ENCODE measurements at regions not wholly inside any gene's neighbourhood (a gene's known extent, or its start where the extent isn't known, plus 50 kb on each side); places are given as distances from the start of the nearest gene placed in this dataset.

DNA sequence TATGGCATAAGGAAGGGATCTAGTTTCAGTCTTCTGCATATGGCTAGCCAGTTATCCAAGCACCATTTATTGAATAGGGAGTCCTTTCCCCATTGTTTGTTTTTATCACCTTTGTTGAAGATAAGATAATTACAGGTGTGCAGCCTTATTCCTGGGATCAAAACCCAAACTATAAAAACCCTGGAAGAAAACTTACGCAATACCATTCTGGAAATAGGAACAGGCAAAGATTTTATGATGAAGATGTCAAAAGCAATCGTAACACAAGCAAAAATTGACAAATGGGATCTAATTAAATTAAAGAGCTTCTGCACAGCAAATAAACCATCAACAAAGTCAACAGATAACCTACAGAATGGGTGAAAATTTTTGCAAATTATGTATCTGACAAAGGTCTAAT lies 128.5 kb upstream of the DCN start:
- no peak for DNase-seq (ENCODE audit: low read depth)

DNA sequence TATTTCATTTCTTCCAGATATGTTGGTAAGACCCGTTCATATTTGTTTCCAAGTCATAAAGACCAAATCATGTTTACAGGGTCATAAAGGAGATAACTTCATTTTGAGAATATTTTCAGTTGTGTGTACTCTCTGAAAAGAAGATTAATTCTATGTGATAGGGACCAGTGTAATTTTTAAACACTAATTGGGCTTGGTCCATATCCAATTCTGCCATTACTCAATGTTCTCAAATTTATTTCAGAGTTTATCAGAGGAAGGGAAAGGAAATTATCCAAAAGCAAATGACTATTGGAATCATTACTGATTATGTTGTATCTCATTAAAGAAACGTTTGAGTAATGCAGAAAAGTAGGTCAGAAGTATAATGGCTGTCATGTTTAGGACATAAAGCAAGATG lies 126.8 kb upstream of the DCN start:
- no peak for DNase-seq (ENCODE audit: low read depth)

DNA sequence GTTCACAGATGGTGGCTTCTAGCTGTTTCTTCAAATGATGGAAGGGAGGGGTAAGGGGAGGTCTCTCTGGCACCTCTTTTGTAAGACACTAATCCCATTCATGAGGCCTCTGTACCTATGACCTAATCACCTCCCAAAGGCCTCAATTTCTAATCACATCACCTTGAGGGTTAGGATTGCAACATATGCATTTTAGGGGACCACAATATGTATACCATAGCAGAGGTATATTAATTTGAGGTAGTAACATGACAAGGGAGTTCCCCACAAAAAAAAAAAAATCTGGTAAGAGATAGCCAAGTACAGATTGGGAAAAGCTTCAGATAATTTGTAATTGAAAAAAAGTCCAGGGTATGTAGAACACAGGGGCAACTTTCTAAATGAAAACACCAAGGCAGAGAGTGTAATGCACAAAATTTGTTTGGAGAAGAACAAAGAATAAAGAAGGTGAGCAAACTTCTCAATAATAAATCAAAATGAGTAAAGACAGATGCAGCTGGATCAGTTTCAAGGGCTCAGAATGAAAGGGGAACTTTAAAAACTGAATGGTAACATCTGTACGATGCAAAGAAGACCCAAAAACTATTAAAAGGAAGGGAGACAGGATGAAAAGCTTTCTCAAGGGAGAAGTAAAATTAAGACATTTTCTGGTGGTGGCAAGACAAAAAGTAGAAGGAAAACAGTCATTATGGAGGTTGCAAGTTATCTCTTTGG lies 125.5 kb upstream of the DCN start:
- DNase-seq (ENCODE audit: low read depth): no peak

DNA sequence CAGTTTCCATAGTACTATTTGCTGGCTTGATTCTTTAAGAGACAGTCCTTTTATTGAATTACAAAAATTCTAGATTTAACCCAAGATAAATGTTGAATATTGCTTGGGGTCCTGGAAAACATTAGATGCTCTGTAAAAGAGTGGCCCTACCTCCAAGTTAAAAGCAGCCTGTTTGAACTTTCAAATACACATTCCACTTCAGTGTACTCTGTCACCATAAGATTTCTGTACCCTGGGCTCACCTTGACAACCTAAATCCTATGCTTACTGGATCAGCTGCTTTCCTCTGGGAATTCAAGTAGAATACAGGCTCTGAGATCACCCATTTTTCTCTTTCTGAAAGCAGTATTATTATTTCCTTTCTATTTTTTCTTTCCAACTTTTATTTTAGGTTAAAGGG lies 107.7 kb upstream of the DCN start:
- DNase-seq (ENCODE audit: low read depth): no peak

DNA sequence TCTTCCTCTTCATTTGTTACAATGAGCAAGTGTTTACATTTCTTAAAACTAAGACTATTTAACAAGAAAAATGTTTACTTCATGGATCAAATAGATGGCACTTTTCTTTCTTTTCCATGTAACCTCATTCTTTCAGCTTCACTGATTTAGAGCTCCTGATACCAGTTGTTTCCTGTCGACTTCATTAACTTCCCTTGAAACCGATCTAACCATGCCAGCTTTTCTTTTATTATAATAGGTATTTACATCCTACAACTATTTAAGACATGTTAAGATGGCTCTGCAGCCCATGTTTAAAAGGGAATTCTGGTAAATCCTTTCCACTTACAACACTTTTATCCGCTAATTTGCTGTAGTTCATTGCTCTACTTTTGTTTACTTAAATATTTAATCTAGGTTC lies 107.3 kb upstream of the DCN start:
- DNase-seq (ENCODE audit: low read depth): no peak

DNA sequence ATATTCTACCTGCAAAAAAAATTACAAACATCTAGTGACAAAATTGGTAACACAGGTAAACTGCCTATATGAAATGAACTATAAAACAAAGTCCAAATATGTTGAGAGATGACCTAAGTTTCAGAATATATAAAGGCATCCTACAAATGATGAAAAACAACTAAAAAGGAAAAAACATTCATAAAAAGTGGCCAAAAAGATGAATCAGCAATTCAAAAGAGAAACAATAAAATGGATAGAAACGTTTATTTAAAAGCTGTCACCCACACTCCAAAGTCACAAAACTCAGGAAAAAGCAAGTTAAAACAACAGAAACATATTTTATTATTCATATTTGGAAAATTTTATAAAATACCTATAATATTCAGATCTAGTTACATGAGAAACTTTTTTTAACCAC lies 106.5 kb upstream of the DCN start:
- no peak for DNase-seq (ENCODE audit: low read depth)

DNA sequence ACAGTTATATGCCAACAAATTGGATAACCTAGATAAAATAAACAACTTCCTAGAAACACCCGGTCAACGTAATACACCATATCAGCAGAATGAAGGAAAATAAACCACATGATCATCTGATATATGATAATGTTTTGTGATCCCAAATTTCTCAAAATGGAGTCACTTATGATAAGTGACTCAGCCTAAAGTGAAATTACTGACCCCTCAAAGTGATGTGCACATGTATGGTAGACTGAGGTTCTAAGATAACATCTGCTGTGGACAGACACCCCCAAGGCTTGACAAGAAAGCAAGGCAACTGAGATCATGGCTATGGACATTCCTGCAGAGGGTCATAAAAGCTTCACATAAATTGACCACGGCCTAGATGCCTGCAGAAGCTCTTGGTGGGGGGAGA lies 105.1 kb upstream of the DCN start:
- peak; percentile 38 for DNase-seq (ENCODE audit: low read depth)

DNA sequence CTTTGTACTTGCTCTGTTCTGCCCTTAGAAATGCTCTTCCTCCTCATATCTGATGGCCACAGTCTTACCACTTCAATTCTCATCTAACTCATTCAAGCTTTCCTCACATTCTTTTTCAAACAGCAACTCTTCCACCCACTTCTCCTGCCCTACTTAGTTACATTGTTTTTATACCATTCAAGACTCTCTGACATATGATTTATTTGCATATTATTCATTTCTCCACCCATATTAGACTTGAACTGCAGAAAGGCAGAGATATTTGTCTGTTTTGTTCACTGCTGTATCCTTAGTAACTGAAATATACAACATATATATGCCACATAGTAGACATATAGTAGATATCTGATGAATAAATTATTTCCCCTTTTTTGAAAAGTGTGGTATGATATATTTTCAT lies 95.5 kb upstream of the DCN start:
- no peak for DNase-seq (ENCODE audit: low read depth)

DNA sequence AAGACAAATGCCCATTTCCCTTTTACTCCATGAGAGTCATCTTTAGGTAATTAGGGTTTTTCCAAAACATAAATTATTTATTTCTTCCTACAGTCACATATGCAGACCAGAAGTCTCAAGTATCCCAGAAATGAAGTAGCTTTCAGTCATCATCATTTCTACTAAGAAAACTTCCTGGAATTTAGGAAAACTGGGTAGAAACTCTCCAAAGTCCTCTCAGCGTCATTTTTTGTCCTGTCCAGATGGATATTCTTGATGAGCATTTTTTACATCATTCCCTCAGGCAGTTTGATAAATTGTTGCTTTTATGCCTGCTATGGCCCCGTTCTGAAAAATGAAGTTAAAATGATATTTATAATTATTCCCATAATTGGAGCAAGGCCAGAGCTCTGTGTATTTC lies 93.9 kb upstream of the DCN start:
- DNase-seq (ENCODE audit: low read depth): peak; percentile 62

DNA sequence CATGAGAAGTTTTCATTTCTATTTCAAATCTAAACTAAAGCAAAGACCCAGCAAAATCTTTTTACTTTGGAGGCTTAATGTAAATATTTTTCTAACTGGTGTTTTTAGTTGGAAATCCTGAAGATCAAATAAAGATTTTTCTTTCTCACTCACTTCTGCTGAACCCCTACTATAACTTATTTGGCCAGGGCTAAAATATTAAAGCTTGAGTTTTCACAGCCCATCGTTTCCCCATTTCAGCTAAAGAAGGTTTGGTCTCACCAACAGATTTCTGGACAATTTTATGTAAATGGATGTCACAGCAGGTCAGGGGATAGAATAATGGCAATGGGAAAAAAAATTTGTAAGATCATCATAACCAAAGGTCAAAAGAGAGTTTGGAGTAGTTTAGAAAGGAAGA lies 92.7 kb upstream of the DCN start:
- no peak for DNase-seq (ENCODE audit: low read depth)

DNA sequence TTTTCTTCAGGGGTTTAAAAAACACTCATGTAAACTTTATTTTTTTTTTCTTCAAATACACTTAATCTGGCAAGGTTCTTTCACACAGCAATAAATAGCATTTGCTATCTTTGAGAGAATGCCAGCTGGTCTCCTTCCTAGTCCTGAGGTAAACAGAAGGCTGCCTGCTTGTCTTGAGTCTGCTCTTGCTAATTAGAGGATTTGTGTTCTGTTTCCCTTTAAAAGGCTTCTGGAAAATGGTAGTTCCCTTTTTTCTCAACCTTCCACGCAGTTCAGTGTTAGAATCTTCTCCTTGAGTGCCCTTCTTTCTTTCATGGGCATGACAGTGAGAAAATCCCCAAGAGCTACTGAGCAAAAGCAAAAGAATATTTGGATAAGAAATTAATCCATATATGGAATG lies 92.3 kb upstream of the DCN start:
- DNase-seq (ENCODE audit: low read depth): peak; percentile 72

DNA sequence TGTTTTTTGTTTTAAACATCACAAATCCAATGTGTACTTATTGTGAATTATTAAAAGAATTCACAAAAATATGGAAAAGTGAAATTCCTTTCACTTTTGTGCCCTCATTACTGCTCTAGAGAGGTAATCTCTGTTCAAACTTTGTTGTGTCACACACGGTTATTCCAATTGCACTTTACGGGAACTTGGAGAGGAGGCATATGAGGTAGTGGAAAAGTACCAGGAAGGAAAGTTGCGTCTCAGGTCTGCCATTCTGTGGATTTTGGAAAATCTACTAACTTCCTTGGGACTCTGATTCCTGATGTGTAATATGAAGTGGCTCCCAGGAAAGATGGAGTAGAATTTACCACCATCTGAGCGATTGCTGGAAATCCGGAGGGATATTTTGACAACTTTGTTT lies 90.9 kb upstream of the DCN start:
- no peak for DNase-seq (ENCODE audit: low read depth)

DNA sequence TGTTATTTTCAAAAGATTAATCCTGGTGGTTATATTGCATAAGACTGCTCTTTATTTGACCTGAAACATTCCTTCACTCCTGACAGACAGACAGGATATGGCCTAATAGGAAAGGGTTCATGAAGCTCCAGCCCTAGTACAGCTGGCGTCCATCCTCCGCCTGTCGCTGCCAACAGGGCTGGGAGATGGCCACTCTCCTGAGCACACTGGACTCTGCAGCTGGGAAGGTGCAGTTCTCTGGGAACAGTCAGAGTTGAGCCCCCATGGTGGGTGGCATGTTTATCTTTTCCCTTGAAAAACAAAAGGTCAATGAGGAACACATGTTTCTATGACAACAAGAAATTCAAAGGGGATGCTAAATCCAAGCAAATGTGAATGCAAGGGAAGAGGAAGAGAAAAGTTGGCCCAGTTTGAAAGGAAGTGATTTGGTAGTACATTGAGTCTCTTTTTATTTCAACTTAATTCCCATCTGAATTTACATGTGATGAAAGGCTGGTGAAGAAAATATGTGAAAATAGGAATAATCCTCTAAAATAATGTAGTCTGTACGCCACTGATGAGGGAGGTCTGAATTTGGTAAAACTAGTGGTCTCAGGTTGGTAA lies 89.9 kb upstream of the DCN start:
- no peak for DNase-seq (ENCODE audit: low read depth)

DNA sequence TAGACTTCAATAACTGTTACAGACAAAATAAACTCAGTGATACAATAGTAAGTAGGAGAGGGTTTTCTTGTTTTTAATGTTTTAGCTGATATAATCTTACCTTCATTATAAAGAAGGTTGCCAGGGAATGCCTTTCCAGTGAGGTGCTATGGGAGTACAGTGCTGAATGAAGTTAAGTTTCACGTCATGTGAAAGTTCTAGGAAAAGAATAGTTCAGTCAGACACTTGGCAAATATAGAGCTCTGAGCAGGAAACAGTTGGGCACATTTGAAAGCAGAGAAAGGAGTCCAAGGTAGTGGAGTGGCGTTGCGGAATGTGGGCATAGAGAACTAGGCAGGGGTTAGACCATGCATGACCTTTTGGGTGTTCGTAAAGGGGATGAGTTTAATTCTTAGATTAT lies 88.6 kb upstream of the DCN start:
- DNase-seq (ENCODE audit: low read depth): no peak

DNA sequence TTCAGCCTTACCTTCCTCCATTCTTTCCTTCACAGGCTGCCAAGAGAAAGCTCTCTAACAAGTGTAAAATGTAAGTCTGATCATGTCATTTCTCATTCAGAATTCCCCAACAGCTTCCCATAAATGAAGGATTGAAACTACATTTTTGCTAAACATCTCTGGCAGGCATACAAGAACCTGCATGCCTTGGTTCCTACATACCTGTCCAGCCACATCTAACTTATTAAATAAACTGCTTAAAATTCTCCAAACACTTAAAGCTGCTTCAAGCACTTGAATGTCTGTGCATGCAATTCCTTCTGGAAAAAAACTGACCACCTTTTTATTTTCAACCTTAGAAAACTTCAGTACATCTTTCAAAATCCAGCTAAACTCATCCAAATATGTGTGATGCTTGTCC lies 84.4 kb upstream of the DCN start:
- DNase-seq (ENCODE audit: low read depth): no peak

DNA sequence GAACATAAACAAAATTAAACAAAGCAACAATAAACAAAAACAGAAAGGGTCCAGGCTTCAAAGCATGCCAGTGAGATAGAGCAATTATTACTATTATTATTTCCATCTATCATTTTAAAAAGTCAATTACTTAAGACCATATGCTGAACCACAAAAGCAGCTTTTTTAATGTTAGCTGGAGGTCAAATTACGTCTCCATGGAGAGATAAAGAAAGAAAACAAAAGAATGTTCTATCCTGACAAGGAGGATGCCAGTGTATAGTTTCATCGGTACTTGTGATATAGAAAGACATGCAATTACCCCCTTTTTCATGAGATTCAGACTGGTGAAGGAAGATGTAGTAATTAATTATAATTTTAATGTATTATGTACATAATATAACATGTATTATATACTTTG lies 81.6 kb upstream of the DCN start:
- DNase-seq (ENCODE audit: low read depth): no peak

DNA sequence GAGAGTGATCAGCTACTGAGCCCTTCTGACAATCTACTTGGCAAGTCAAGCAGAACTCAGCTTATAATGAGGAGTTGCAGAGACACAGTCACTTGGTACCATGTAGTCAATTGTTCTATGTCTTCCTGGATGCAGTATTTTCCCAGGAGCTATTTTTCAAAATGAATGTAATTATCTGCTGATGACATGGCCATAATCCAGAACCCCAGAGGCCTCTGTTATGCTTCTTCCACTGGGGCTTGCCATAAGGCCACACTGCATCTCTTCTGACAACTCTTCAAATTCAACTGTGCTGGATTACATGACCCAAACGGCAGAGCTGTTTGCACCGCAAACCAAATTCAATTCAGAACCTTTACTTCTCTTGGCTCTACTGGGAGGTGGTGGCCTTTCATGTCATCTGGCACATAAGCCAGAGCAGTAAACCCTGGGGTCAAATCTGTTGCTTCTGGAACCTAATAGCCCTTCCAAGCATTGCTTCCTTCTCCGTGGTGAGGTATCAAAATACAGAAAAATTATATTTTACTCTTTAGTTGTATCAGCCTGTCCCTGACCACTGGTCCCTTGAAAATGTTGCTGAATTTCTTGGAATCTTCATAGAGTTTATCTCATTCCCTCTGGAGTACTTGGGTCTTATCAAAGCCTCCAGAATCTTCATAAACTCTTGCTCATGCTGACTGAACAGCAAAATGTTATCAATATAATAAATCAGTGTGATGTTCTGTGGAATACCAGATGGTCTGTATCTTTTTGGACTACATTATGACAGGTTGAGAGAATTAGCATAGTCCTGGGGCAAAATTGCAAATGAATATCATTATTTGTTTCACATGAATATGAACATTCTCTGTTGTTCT lies 79.4 kb upstream of the DCN start:
- no peak for DNase-seq (ENCODE audit: low read depth)

DNA sequence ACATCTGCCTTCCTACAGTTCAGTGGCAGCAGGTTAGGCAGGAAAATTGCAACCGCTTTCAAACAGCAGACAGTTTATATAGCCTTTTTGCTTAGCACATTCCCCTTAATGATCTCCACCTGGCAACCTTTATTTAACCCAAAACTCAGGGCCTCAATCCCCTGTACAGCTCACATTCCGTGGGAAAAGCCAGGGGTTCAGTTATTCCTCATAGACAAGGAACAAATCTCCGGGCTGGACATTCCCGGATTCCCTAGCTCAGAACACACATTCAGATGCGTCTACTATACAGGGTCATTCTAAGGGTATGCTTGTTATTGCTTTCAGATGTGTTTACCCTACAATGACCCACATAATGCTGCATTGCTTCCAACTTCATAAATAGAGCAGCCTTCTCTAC lies 73.8 kb upstream of the DCN start:
- DNase-seq (ENCODE audit: low read depth): peak; percentile 29

DNA sequence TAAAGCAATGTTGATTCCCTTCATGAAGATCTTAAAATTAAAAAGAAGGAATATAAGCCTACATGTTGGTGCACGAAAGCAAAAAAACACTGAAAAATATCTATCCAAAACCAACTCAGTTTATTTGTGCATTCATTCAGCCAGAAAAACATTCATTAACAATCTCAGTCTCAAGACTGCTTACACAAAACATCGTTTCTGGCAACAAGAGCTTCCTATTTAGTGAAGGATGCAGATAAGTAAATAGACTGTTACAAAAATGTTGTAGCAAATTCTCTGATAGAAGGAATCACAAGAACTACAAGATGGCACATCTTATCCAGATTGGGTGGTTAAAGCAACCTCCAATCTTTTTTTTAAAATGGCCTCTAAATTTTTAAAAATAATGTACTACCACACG lies 69.7 kb upstream of the DCN start:
- DNase-seq (ENCODE audit: low read depth): no peak

DNA sequence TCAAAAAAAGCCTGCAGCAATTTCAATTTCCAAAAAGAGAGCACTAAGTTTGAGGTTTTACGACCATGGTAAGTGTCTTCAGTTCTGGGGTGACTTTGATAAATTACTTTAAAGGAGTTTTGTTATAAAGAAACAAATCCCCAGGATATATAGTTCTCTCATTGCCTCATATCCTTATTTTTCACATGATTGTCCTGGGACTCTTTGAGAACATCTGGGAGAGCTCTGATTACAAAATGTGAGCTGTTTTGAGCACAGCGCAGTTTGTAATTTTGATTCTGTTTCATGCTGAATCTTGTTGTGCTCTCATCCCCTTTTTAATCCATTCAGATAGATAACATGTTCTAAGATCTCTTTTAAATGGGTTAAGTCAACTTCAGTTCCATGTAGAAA lies 67.7 kb upstream of the DCN start:
- no peak for DNase-seq (ENCODE audit: low read depth)

DNA sequence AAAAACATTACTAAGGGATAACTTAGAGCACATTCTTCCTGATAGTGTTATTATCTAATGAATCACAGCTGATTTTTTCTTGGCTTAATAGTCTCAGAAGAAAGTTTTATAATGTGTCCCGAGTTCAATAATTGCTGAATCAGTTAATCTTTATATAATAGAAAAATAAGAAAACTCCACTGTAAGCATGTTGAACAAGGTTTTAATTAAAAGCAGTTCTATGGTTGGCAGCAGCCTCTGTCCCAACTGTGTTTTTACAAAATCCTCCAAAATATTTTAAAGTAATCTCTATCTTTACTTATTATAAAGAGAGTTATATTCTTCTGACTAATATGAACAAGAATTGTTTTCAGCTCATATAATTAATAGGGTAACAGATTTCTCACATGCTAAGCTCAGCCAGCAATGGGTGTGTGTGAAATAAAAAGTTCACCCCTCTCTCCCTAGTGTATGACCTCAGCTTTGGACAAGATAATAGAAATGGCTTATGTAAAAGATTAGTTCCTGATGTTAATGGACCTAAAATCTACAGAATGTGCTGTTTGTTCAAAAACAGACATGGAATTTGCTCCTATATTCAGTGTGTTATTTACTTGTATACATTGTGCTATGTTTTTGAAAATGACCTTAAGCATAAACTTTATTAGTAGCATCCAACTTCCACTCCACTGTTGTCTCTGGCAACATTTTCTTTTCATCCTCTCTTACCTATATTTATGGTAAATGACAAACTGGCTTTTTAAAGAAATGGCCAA lies 67.1 kb upstream of the DCN start:
- peak; percentile 34 for DNase-seq (ENCODE audit: low read depth)

DNA sequence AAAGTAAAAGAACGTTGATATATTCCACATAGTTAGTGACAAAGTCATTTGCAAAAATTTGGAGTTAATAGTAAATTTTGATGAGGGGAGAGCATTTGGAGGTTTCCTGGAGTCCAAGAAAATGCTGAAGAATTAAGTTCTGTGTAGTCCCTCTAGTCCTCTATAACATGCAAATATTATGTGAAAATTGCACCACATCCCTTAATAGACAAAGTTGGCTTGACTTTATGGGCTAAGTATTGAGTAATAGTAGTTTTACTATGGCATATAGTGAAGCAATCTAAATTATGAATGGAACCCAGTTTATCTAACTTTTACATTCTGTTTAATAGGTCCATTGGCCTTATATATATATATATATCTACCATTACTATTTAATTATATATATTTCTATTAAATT lies 66.4 kb upstream of the DCN start:
- peak; percentile 49 for DNase-seq (ENCODE audit: low read depth)

DNA sequence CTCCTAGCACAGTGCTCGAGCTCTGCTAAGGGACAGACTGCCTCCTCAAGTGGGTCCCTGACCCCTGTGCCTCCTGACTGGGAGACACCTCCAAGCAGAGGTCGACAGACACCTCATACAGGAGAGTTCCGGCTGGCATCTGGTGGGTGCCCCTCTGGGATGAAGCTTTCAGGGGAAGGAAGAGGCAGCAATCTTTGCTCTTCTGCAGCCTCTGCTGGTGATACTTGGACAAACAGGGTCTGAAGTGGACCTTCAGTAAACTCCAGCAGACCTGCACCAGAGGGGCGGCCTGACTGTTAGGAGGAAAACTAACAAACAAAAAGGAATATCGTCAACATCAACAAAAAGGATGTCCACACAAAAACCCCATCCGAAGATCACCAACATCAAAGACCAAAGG lies 60.6 kb upstream of the DCN start:
- DNase-seq (ENCODE audit: low read depth): peak; percentile 53

All from EH (cell line).